ENCODE measurements at regions not wholly inside any gene's neighbourhood (a gene's known extent, or its start where the extent isn't known, plus 50 kb on each side); places are given as distances from the start of the nearest gene placed in this dataset.

GRCh38 chr4:45006078-45006477 lies 279.7 kb upstream of the GNPDA2 start:
- no peak for DNase-seq (ENCODE audit: low read depth)
- H3K4me3 ChIP-seq (ENCODE audit: low read depth, low read length) = no peak overlapping the region
- no peak for TF ChIP-seq MYC (IDR thresholded peaks at IDR 0.05; ENCODE audit: low read depth, low read length)
- TF ChIP-seq CTCF (IDR thresholded peaks at IDR 0.05; ENCODE audit: low read depth, low read length) = no peak
- no peak for TF ChIP-seq MAX (IDR thresholded peaks at IDR 0.05; ENCODE audit: low read depth, low read length)
- TF ChIP-seq POLR2A (IDR thresholded peaks at IDR 0.05; ENCODE audit: extremely low read depth, insufficient read length) = no peak

- TF ChIP-seq MAX (IDR thresholded peaks at IDR 0.05; ENCODE audit: low read depth, low read length) (no peak), POLR2A (IDR thresholded peaks at IDR 0.05; ENCODE audit: extremely low read depth, insufficient read length) (no peak), MYC (IDR thresholded peaks at IDR 0.05; ENCODE audit: low read depth, low read length) (no peak), CTCF (IDR thresholded peaks at IDR 0.05; ENCODE audit: low read depth, low read length) (no peak)
- no peak overlapping the region for H3K4me3 ChIP-seq (ENCODE audit: low read depth, low read length)
- no peak for DNase-seq (ENCODE audit: low read depth)
Observed at GRCh38 chr4:45004847-45005565, 278.6 kb upstream of the GNPDA2 start.

GRCh38 chr4:45004326-45004725 lies 278.0 kb upstream of the GNPDA2 start:
- DNase-seq (ENCODE audit: low read depth) = no peak
- TF ChIP-seq POLR2A (IDR thresholded peaks at IDR 0.05; ENCODE audit: extremely low read depth, insufficient read length) (no peak), CTCF (IDR thresholded peaks at IDR 0.05; ENCODE audit: low read depth, low read length) (no peak), MYC (IDR thresholded peaks at IDR 0.05; ENCODE audit: low read depth, low read length) (no peak), MAX (IDR thresholded peaks at IDR 0.05; ENCODE audit: low read depth, low read length) (no peak)
- H3K4me3 ChIP-seq (ENCODE audit: low read depth, low read length) = no peak overlapping the region

- no peak for DNase-seq (ENCODE audit: low read depth)
- no peak overlapping the region for H3K4me3 ChIP-seq (ENCODE audit: low read depth, low read length)
- TF ChIP-seq POLR2A (IDR thresholded peaks at IDR 0.05; ENCODE audit: extremely low read depth, insufficient read length) (no peak), MYC (IDR thresholded peaks at IDR 0.05; ENCODE audit: low read depth, low read length) (no peak), MAX (IDR thresholded peaks at IDR 0.05; ENCODE audit: low read depth, low read length) (no peak), CTCF (IDR thresholded peaks at IDR 0.05; ENCODE audit: low read depth, low read length) (no peak)
Observed at GRCh38 chr4:44996276-44996845, 270.0 kb upstream of the GNPDA2 start.

GRCh38 chr4:44988011-44988410 lies 261.7 kb upstream of the GNPDA2 start:
- no peak for TF ChIP-seq MAX (IDR thresholded peaks at IDR 0.05; ENCODE audit: low read depth, low read length)
- TF ChIP-seq MYC (IDR thresholded peaks at IDR 0.05; ENCODE audit: low read depth, low read length) = no peak
- H3K4me3 ChIP-seq (ENCODE audit: low read depth, low read length) = no peak overlapping the region
- no peak for DNase-seq (ENCODE audit: low read depth)

- no peak overlapping the region for H3K4me3 ChIP-seq (ENCODE audit: low read depth, low read length)
- TF ChIP-seq POLR2A (IDR thresholded peaks at IDR 0.05; ENCODE audit: extremely low read depth, insufficient read length) (no peak), MAX (IDR thresholded peaks at IDR 0.05; ENCODE audit: low read depth, low read length) (no peak), CTCF (IDR thresholded peaks at IDR 0.05; ENCODE audit: low read depth, low read length) (no peak), MYC (IDR thresholded peaks at IDR 0.05; ENCODE audit: low read depth, low read length) (no peak)
- DNase-seq (ENCODE audit: low read depth) = no peak
Observed at GRCh38 chr4:44985938-44986337, 259.6 kb upstream of the GNPDA2 start.

Measured in NB4 (cell line).